ENCODE measurements at regions not wholly inside any gene's neighbourhood (a gene's known extent, or its start where the extent isn't known, plus 50 kb on each side); places are given as distances from the start of the nearest gene placed in this dataset.

- DNase-seq = no peak
Measured at GRCh38 chr1:82221721-82222120, 421.0 kb downstream of the ADGRL2 start.

GRCh38 chr1:82220754-82221153, 420.0 kb downstream of the ADGRL2 start:
- DNase-seq = no peak

DNA sequence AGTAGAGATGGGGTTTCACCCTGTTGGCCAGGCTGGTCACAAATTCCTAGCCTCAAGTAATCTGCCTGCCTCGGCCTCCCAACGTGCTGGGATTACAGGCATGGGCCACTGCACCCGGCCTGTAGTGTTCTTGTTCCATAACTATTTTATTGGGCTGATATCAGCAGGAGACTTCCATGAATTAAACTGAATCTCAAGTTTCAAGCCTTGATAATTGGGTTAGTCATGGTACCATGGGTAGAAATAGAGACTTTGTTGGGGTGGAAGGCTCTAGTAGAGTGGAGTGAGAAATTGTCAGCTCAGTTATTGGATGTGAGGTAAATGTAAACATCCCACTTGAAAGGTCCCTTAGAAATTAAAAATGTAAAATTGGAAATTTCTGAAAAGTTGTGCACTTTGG, 419.1 kb downstream of the ADGRL2 start:
- no peak for DNase-seq

GRCh38 chr1:82218846-82219245, 418.1 kb downstream of the ADGRL2 start:
- no peak for DNase-seq

- no peak for DNase-seq
Measured at GRCh38 chr1:82215853-82216175, 415.1 kb downstream of the ADGRL2 start.

- no peak for DNase-seq
Measured at GRCh38 chr1:82215056-82215852, 414.5 kb downstream of the ADGRL2 start.

GRCh38 chr1:82214606-82215005, 413.9 kb downstream of the ADGRL2 start:
- DNase-seq = no peak

- DNase-seq = no peak
Measured at GRCh38 chr1:82197606-82198005, 396.9 kb downstream of the ADGRL2 start.

GRCh38 chr1:82195245-82195644, 394.5 kb downstream of the ADGRL2 start:
- no peak for DNase-seq

- DNase-seq = no peak
Measured at GRCh38 chr1:82185084-82185483, 384.4 kb downstream of the ADGRL2 start.

- DNase-seq = no peak
Measured at GRCh38 chr1:82181846-82182245, 381.1 kb downstream of the ADGRL2 start.

GRCh38 chr1:82179131-82179530, 378.4 kb downstream of the ADGRL2 start:
- no peak for DNase-seq

DNA sequence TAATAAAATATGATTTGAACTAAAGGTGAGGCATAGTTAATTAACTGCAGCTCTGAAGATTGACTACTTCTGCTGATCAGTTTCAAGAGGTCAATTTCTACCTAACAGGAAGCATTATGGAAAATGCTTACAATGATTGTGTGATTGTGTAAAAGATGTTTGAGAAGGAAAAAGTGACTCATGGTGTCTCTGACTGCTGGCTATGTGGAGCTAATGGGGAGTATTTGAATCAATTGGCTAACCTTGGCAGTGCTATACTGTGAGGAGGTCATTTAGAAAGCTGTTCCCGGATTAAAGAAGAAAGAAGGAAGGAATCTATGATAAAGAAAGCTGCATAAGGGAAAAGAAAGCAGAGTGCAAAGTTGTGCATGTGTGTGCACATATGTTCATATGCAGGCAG, 376.5 kb downstream of the ADGRL2 start:
- no peak for DNase-seq

DNA sequence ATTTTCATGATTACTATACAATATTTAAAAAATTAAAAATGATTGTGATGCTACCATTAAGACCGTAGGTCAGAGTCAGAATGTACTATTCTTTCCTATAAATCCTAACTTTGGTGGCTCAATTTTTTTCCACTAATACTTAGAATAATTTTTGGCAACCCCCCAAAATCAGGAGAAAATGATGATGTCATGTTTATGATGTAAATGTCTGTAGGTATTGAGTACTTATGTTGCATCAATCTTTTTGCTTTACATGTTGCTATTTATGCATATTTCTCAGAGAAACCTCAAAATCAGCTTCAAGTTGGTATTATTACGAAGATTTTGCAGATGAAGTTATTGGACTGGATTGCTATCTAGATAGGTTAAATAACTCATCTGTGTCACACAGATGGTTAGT, 371.2 kb downstream of the ADGRL2 start:
- no peak for DNase-seq

DNA sequence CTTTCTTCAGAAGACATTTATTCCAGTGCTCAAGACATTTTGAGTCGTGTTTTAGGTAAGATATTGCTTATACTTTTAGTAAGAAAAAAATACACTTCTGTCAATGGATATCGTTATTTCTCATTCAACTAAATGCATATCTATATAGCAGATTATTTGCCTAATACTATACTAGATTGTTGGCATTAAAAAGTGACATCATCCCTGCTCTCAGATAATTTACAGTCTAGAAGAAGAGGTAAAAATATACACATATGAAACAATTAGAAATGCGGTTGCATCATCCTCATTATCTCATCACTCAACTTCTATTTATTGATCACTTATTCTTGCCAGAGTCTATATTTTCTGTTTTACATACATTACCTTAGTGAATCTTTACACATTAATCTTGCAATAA, 367.7 kb downstream of the ADGRL2 start:
- no peak for DNase-seq

- DNase-seq = no peak
Measured at GRCh38 chr1:82165304-82165703, 364.6 kb downstream of the ADGRL2 start.

- no peak for DNase-seq
Measured at GRCh38 chr1:82162486-82163420, 362.0 kb downstream of the ADGRL2 start.

GRCh38 chr1:82161700-82162141, 361.0 kb downstream of the ADGRL2 start:
- DNase-seq = no peak

GRCh38 chr1:82160903-82161302, 360.2 kb downstream of the ADGRL2 start:
- no peak for DNase-seq

DNA sequence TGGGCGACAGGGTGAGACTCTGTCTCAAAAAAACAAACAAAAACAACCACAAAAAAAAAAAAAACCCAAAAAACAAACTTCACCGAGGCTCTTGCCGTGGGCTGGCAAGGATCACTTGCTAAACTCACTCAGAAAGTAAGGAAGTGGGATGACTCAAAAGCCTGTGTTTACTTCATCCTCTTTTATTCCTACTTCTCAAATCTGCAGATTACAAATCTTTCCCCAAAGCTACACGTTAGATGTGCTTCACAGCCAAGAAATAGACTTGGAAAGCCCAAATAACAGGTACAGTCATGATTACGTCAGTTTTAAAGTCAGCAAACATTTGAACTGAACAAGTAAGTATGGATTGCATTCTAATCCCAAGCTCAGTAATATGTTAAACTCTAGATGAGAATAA, 359.3 kb downstream of the ADGRL2 start:
- no peak for DNase-seq

- no peak for DNase-seq
Measured at GRCh38 chr1:82158981-82159380, 358.2 kb downstream of the ADGRL2 start.

DNA sequence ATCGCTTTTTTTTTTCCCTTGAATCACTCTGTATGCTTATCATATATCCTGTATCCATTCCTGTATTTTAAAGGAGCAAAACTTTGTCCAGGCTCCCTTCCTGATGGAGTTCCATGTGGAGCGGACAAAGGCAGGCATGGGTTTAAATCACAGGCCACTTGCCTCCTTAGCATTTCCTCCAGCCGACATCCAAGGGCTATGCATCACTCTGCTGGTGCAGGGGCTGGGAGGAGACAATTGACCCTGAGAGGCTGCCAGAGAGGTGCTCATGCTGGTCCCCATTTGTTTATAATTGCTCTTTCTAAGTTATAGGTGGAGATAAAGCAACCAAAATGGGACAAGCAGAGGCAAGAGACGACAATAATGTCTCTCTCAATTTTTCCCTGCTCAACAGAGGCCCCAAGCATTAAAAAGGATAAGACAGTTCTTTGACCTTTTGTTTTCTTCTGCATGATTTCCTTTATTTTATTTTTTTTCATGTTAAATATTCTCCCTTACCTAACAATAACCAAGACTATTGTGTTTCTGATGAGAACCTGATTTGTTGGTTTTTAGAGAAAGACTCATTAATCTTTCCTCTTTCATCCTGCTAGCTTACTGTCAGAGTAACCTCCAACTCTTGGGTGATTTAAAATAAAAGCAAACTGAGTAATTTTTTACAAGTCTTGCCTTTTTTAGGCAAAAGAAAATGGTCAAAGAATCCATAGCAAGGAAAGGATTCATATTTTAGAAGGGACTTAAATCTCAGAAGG, 353.7 kb downstream of the ADGRL2 start:
- DNase-seq = no peak

GRCh38 chr1:82153752-82154151, 353.0 kb downstream of the ADGRL2 start:
- no peak for DNase-seq

- no peak for DNase-seq
Measured at GRCh38 chr1:82153272-82153629, 352.5 kb downstream of the ADGRL2 start.

Data from stimulated activated CD4-positive, alpha-beta T cell treated with anti-CD3 and anti-CD28 coated beads, Interleukin-1b, Interleukin-23, amount 100 ng/mL, for 48 hours (primary cell).